ENCODE measurements at regions not wholly inside any gene's neighbourhood (a gene's known extent, or its start where the extent isn't known, plus 50 kb on each side); places are given as distances from the start of the nearest gene placed in this dataset.

DNA sequence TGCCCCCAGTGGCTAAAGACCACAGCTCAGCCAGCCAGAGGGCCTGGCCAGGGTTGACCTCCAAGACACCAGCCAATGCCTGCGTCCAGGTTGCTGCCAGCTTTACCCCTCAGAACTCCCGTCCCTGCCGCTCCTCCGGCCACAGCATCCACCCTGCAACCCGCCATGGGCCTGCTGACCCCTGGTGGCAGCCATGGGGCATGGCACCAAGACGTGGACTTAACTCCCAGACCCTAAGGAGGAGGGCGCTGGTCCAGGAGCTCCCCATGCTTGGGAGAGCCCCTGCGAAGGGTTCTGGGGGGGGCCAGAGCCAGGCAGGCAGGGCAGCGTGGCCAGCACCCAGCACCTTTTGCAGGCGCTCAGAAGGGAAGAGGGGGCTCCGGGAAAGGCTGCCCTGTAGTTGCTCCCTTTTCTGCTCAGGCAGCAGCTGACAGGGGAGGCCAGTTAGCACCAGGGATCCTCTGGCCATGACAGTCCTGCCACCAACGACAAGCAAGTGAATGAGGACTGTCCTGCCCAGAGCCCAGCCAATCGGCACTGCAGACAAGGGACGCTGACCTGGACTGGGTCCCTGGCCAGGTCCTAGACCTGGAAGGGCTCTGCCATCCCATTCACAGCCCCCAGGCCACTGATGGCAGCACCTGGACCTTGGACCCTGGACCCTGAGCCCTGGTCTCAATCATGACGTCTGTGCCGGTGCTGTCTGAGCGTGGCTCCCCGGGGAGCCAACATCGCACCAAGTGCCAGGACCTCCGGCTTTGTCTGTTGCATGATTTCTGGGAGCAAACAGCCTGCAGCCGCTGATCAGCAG, 246.2 kb downstream of the NPHP4 start:
- TF ChIP-seq, protein P1, sequence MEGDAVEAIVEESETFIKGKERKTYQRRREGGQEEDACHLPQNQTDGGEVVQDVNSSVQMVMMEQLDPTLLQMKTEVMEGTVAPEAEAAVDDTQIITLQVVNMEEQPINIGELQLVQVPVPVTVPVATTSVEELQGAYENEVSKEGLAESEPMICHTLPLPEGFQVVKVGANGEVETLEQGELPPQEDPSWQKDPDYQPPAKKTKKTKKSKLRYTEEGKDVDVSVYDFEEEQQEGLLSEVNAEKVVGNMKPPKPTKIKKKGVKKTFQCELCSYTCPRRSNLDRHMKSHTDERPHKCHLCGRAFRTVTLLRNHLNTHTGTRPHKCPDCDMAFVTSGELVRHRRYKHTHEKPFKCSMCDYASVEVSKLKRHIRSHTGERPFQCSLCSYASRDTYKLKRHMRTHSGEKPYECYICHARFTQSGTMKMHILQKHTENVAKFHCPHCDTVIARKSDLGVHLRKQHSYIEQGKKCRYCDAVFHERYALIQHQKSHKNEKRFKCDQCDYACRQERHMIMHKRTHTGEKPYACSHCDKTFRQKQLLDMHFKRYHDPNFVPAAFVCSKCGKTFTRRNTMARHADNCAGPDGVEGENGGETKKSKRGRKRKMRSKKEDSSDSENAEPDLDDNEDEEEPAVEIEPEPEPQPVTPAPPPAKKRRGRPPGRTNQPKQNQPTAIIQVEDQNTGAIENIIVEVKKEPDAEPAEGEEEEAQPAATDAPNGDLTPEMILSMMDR (IDR thresholded peaks at IDR 0.05; ENCODE audit: low read depth, low read length, poor library complexity, severe bottlenecking), result peak; percentile 89
- no peak for TF ChIP-seq EZH2phosphoT487 (IDR thresholded peaks at IDR 0.05; ENCODE audit: borderline replicate concordance, low read length)

Data from DOHH2 (cell line).